ENCODE measurements at regions not wholly inside any gene's neighbourhood (a gene's known extent, or its start where the extent isn't known, plus 50 kb on each side); places are given as distances from the start of the nearest gene placed in this dataset.

GRCh38 chr5:51977014-51977413 is 593.8 kb downstream of the ISL1 start:
- Histone ChIP-seq H3K27ac (ENCODE audit: low read depth, low read length) (no peak overlapping the region), H3K9me3 (ENCODE audit: control insufficient read depth, insufficient read depth, low read length) (no peaks in the 10 kb centered on the region), H3K4me3 (ENCODE audit: low read depth, low read length) (no peak overlapping the region), H3K27me3 (ENCODE audit: control insufficient read depth, insufficient read depth, low read length) (no peaks in the 10 kb centered on the region)
- TF ChIP-seq CTCF (IDR thresholded peaks at IDR 0.05; ENCODE audit: low read depth, low read length), result no peak
- ChIA-PET CTCF (interaction anchor here (0.7 kb wide), 1 partner anchor 8 kb away, joined by 3 read pairs; no protein-coding TSS in a partner anchor), POLR2A (no interaction called here)
- no peak for DNase-seq (ENCODE audit: low read depth, low spot score)

GRCh38 chr5:51983161-51983560 is 599.9 kb downstream of the ISL1 start:
- CTCF ChIA-PET, result no interaction called here
- no peak for TF ChIP-seq CTCF (IDR thresholded peaks at IDR 0.05; ENCODE audit: low read depth, low read length)

GRCh38 chr5:51986733-51987132 is 603.5 kb downstream of the ISL1 start:
- no peaks in the 10 kb centered on the region for H3K27me3 ChIP-seq (ENCODE audit: control insufficient read depth, insufficient read depth, low read length)
- DNase-seq (ENCODE audit: low read depth, low spot score), result no peak
- no peak overlapping the region for H3K4me3 ChIP-seq (ENCODE audit: low read depth, low read length)
- TF ChIP-seq CTCF (IDR thresholded peaks at IDR 0.05; ENCODE audit: low read depth, low read length), result no peak
- H3K27ac ChIP-seq (ENCODE audit: low read depth, low read length), result no peak overlapping the region
- ChIA-PET CTCF (no interaction called here), POLR2A (no interaction called here)
- no peaks in the 10 kb centered on the region for H3K9me3 ChIP-seq (ENCODE audit: control insufficient read depth, insufficient read depth, low read length)

More at GRCh38 chr5:51983161-51983560, 599.9 kb downstream of the ISL1 start:
- Histone ChIP-seq H3K27me3 (ENCODE audit: control insufficient read depth, insufficient read depth, low read length) (no peaks in the 10 kb centered on the region), H3K27ac (ENCODE audit: low read depth, low read length) (no peak overlapping the region), H3K4me3 (ENCODE audit: low read depth, low read length) (no peak overlapping the region), H3K9me3 (ENCODE audit: control insufficient read depth, insufficient read depth, low read length) (no peaks in the 10 kb centered on the region)
- DNase-seq (ENCODE audit: low read depth, low spot score), result no peak
- POLR2A ChIA-PET, result no interaction called here

GRCh38 chr5:51987239-51987638 is 604.0 kb downstream of the ISL1 start:
- CTCF ChIA-PET, result no interaction called here

GRCh38 chr5:51987669-51988209 is 604.5 kb downstream of the ISL1 start:
- no peaks in the 10 kb centered on the region for H3K27me3 ChIP-seq (ENCODE audit: control insufficient read depth, insufficient read depth, low read length)
- ChIA-PET CTCF (interaction anchor here (0.5 kb wide), 1 partner anchor 668 kb away, joined by 3 read pairs; no protein-coding TSS in a partner anchor), POLR2A (no interaction called here)
- H3K9me3 ChIP-seq (ENCODE audit: control insufficient read depth, insufficient read depth, low read length), result no peaks in the 10 kb centered on the region
- no peak overlapping the region for H3K27ac ChIP-seq (ENCODE audit: low read depth, low read length)
- H3K4me3 ChIP-seq (ENCODE audit: low read depth, low read length), result no peak overlapping the region
- DNase-seq (ENCODE audit: low read depth, low spot score), result no peak
- TF ChIP-seq CTCF (IDR thresholded peaks at IDR 0.05; ENCODE audit: low read depth, low read length), result no peak

More at GRCh38 chr5:51987239-51987638, 604.0 kb downstream of the ISL1 start:
- no peak overlapping the region for H3K27ac ChIP-seq (ENCODE audit: low read depth, low read length)
- POLR2A ChIA-PET, result no interaction called here
- no peaks in the 10 kb centered on the region for H3K9me3 ChIP-seq (ENCODE audit: control insufficient read depth, insufficient read depth, low read length)
- no peak overlapping the region for H3K4me3 ChIP-seq (ENCODE audit: low read depth, low read length)
- no peak for DNase-seq (ENCODE audit: low read depth, low spot score)
- no peak for TF ChIP-seq CTCF (IDR thresholded peaks at IDR 0.05; ENCODE audit: low read depth, low read length)
- H3K27me3 ChIP-seq (ENCODE audit: control insufficient read depth, insufficient read depth, low read length), result no peaks in the 10 kb centered on the region
